ENCODE measurements at regions not wholly inside any gene's neighbourhood (a gene's known extent, or its start where the extent isn't known, plus 50 kb on each side); places are given as distances from the start of the nearest gene placed in this dataset.
"Not testable (repeated sequence)": the region's sequence is repeated elsewhere in the genome, so short reads cannot be mapped to it uniquely, and the experiment has no call there.

GRCh38 chrX:92081250-92081649, 302.1 kb downstream of the PCDH11X start:
- TF ChIP-seq CTCF (IDR thresholded peaks at IDR 0.05; ENCODE audit: extremely low read depth in 1 of 2, insufficient read depth in 1 of 2, low read depth in 1 of 2, low read length in 2 of 2); POLR2AphosphoS5 (IDR thresholded peaks at IDR 0.05; ENCODE audit: insufficient read depth, low read depth, low read length): not testable (repeated sequence)

All from endothelial cell of umbilical vein (primary cell).